Kidney (tissue), 13 donors: ENCODE measurements at regions not wholly inside any gene's neighbourhood (a gene's known extent, or its start where the extent isn't known, plus 50 kb on each side); places are given as distances from the start of the nearest gene placed in this dataset.

Source experiments
- DNase-seq, 5 donors: peaks; one replicate each; pipeline ENCODE4 v3.0.0-alpha.2; 2013 to 2020
- FAIRE-seq: peaks from 2 replicates; lab custom pipeline; 2012; peaks lifted over from hg19 to GRCh38; lab: Jason Lieb, UNC
- H3K27ac ChIP-seq, 2 donors: one replicate each; pipeline ENCODE4 v1.7.0; 2013; ENCODE audit warnings: low read depth in 2 of 2, low read length in 2 of 2, inconsistent platforms in 1 of 2
- H3K27me3 ChIP-seq: one replicate; pipeline ENCODE4 v1.7.1; 2013; ENCODE audit warnings: low read length, inconsistent platforms; ENCODE audit not compliant: control insufficient read depth, insufficient read depth
- H3K36me3 ChIP-seq, 3 donors: one replicate each; pipeline versions ENCODE4 v1.7.0 to v1.7.1; 2013; ENCODE audit warnings: low read length in 3 of 3, control low read depth in 1 of 3, inconsistent platforms in 1 of 3; ENCODE audit not compliant: insufficient read depth in 3 of 3, control insufficient read depth in 2 of 3
- H3K4me1 ChIP-seq, 3 donors: one replicate each; pipeline versions ENCODE4 v1.7.0 to v1.7.1; 2013; ENCODE audit warnings: low read length in 3 of 3, inconsistent platforms in 1 of 3, low read depth in 1 of 3; ENCODE audit not compliant: control insufficient read depth in 2 of 3, insufficient read depth in 2 of 3
- H3K4me3 ChIP-seq, 3 donors: one replicate each; pipeline versions ENCODE4 v1.7.0 to v1.8.1; 2013; ENCODE audit warnings: low read length in 3 of 3, control low read depth in 1 of 3, inconsistent platforms in 1 of 3
- H3K9ac ChIP-seq, 3 donors: one replicate each; pipeline versions ENCODE4 v1.7.0 to v1.7.1; 2013; ENCODE audit warnings: low read length in 3 of 3, control low read depth in 1 of 3, inconsistent platforms in 1 of 3
- H3K9me3 ChIP-seq, 3 donors: one replicate each; pipeline versions ENCODE4 v1.7.0 to v1.7.1; 2013; ENCODE audit warnings: low read length in 3 of 3, control low read depth in 1 of 3, inconsistent platforms in 1 of 3; ENCODE audit not compliant: control insufficient read depth in 2 of 3, insufficient read depth in 1 of 3
- intact Hi-C: fragments of 100-400 bp; cut with DNase I; formaldehyde crosslinking; loops from one replicate; pipeline ENCODE4 v1.11.1; 2022
- TF ChIP-seq, protein P1 (sequence below): IDR thresholded peaks from 3 replicates; pipeline ENCODE4 v1.5.1; 2012; ENCODE audit warnings: mild to moderate bottlenecking, moderate library complexity, borderline replicate concordance; ENCODE audit not compliant: insufficient read depth; ENCODE audit errors: extremely low read depth
- donor health status: control.
- donor health status: control.
- donor health status: control.
- donor health status: control.
- donor health status: control.
- donor health status: DM: yes; HTN: yes; CAD: no.
- donor health status: Normal renal cell carcinoma (clear cell type).

DNA sequence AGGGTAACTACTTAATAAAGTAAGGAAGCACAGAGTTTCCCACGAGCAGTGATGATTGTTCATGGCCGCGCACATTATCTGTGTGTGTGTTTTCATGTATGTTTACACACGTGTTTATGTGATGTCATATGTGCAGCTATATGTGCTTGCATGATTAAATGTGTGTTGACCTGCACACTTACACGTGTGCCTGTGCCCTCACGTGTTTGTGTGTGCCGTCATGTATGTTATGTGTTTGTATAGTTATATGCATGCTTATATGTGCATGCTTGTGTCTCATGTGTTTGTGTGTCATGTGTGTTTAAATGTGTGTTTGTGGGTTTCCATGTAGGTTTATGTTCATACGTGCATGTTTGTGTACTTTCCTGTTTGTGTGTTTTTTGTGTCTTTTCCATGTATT lies 782.3 kb downstream of the GALR1 start:
- Histone ChIP-seq H3K9me3 (no peaks in the 10 kb centered on the region), H3K4me1 (no peaks in the 10 kb centered on the region), H3K36me3 (no peaks in the 10 kb centered on the region), H3K9ac (no peak overlapping the region), H3K27me3 (no peaks in the 10 kb centered on the region), H3K4me3 (no peak overlapping the region), H3K27ac (no peak overlapping the region)
- TF ChIP-seq, protein P1, sequence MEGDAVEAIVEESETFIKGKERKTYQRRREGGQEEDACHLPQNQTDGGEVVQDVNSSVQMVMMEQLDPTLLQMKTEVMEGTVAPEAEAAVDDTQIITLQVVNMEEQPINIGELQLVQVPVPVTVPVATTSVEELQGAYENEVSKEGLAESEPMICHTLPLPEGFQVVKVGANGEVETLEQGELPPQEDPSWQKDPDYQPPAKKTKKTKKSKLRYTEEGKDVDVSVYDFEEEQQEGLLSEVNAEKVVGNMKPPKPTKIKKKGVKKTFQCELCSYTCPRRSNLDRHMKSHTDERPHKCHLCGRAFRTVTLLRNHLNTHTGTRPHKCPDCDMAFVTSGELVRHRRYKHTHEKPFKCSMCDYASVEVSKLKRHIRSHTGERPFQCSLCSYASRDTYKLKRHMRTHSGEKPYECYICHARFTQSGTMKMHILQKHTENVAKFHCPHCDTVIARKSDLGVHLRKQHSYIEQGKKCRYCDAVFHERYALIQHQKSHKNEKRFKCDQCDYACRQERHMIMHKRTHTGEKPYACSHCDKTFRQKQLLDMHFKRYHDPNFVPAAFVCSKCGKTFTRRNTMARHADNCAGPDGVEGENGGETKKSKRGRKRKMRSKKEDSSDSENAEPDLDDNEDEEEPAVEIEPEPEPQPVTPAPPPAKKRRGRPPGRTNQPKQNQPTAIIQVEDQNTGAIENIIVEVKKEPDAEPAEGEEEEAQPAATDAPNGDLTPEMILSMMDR = no peak
- DNase-seq = no peak
- FAIRE-seq = no peak
- intact Hi-C loops = loop anchor here (10.0 kb wide), 1 partner anchor 57 kb away; no protein-coding TSS in a partner anchor

DNA sequence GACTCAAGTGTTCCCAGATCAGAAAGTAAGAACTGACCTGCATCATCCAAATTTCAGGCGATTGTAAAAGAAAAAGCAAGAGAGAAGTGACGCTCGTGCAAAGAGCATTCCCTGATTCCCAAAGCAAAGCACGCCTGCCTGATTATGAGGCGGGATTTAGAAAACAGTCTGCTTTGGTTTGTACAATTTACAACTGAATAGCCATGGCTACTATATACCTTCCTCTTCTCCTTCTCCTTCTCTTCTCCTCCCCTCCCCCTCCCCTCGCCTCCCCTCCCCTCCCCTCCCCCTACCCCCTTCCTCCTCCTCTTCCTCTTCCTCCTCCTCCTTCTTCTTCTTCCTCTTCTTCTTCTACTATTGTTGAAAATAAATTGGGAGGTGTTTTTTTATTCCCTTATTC lies 782.9 kb downstream of the GALR1 start:
- Histone ChIP-seq H3K27me3 (no peaks in the 10 kb centered on the region), H3K27ac (no peak overlapping the region), H3K36me3 (no peaks in the 10 kb centered on the region), H3K4me3 (no peak overlapping the region), H3K9ac (no peak overlapping the region), H3K9me3 (no peaks in the 10 kb centered on the region), H3K4me1 (no peaks in the 10 kb centered on the region)
- DNase-seq (no peak), FAIRE-seq (no peak)
- intact Hi-C loops = loop anchor here (10.0 kb wide), 1 partner anchor 58 kb away; no protein-coding TSS in a partner anchor
- TF ChIP-seq, protein P1 = no peak

DNA sequence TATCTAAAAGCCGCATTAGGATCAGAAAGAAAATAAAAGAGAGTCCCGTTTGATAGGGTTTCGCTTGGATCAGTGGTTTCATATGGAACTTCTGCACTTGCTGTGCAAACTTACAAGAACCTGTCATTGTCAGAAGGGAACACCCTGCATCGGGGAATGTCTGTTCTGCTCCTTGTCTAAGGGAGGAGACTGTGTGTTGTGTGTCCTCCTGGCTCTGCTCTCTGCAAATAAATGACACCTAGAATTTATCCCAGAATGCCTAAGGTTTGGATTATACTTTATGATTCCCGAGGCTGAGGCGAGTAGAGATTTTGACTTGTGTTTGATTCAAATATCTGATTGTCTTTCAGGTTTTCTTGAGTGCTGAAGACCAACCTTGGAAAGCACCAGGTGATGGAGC lies 785.1 kb downstream of the GALR1 start:
- no peaks in the 10 kb centered on the region for H3K4me1 ChIP-seq
- H3K9ac ChIP-seq = no peak overlapping the region
- H3K4me3 ChIP-seq = no peak overlapping the region
- H3K27me3 ChIP-seq = no peaks in the 10 kb centered on the region
- H3K9me3 ChIP-seq = peaks cover 0 to under 1% (median 0%) of the 10 kb centered on the region in 3 donors
- intact Hi-C loops = loop anchor here (10.0 kb wide), 1 partner anchor 60 kb away; no protein-coding TSS in a partner anchor
- TF ChIP-seq, protein P1 = no peak
- no peak for DNase-seq
- FAIRE-seq = no peak
- no peaks in the 10 kb centered on the region for H3K36me3 ChIP-seq
- no peak overlapping the region for H3K27ac ChIP-seq

DNA sequence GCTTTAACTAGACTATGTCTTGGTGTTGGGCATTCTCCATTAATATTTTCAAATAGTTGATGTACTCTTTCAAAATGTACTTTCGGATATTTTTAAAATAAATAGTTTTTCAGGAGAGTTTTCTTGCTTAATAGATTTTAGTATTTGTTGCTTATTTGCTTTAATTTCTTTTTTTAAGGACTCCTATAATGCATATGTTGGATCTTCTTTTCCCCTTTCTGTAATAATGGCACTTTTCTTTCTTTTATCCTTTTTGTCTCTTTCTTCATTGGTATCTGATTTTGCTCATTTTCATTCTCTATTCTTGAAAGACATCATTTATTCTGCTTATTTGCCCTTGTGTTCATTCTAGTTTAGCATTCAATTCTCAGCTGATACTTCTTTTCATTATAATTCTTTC lies 791.6 kb downstream of the GALR1 start:
- intact Hi-C loops = no loop called here

More for the DNA sequence above, 791.6 kb downstream of the GALR1 start:
- no peak for FAIRE-seq
- Histone ChIP-seq H3K9me3 (peaks cover 0 to 12% (median 8%) of the 10 kb centered on the region in 3 donors), H3K36me3 (no peaks in the 10 kb centered on the region), H3K27me3 (no peaks in the 10 kb centered on the region), H3K4me3 (no peak overlapping the region), H3K4me1 (no peaks in the 10 kb centered on the region), H3K9ac (no peak overlapping the region), H3K27ac (no peak overlapping the region)
- TF ChIP-seq, protein P1 = no peak
- DNase-seq = no peak
